Neuronal stem cell (in vitro differentiated cells): ENCODE measurements at regions not wholly inside any gene's neighbourhood (a gene's known extent, or its start where the extent isn't known, plus 50 kb on each side); places are given as distances from the start of the nearest gene placed in this dataset.
"Not testable (repeated sequence)": the region's sequence is repeated elsewhere in the genome, so short reads cannot be mapped to it uniquely, and the experiment has no call there.

Source experiments
- DNase-seq: peaks from one replicate; pipeline ENCODE4 v3.0.0-alpha.2; 2013; ENCODE audit warnings: low spot score
- H2AFZ ChIP-seq: one replicate; pipeline ENCODE4 v1.6.1; 2013; ENCODE audit warnings: mild to moderate bottlenecking, low read length, inconsistent platforms
- H2AK5ac ChIP-seq: 2 replicates; pipeline ENCODE4 v1.6.1; 2013; ENCODE audit warnings: low read depth, mild to moderate bottlenecking, inconsistent platforms, low read length, moderate library complexity, mixed read lengths
- H2BK120ac ChIP-seq: 2 replicates; pipeline ENCODE4 v1.6.1; 2013; ENCODE audit warnings: low read depth, mild to moderate bottlenecking, inconsistent platforms, low read length, moderate library complexity, mixed read lengths
- H2BK12ac ChIP-seq: one replicate; pipeline ENCODE4 v1.6.1; 2013; ENCODE audit warnings: low read length, inconsistent platforms
- H2BK15ac ChIP-seq: 2 replicates; pipeline ENCODE4 v1.6.1; 2013; ENCODE audit warnings: mild to moderate bottlenecking, low read length, inconsistent platforms, mixed read lengths
- H2BK5ac ChIP-seq: one replicate; pipeline ENCODE4 v1.6.1; 2013; ENCODE audit warnings: inconsistent platforms, mild to moderate bottlenecking, low read length, moderate library complexity
- H3K14ac ChIP-seq: one replicate; pipeline ENCODE4 v1.6.1; 2013; ENCODE audit warnings: low read length, inconsistent platforms
- H3K18ac ChIP-seq: 2 replicates; pipeline ENCODE4 v1.6.1; 2013; ENCODE audit warnings: low read length, inconsistent platforms
- H3K23ac ChIP-seq: 2 replicates; pipeline ENCODE4 v1.6.1; 2013; ENCODE audit warnings: low read depth, mild to moderate bottlenecking, mixed read lengths, low read length, inconsistent platforms; ENCODE audit not compliant: poor library complexity
- H3K27ac ChIP-seq: replicated peaks from 3 replicates; pipeline ENCODE4 v1.5.1; 2013; ENCODE audit warnings: low read length, inconsistent platforms
- H3K27me3 ChIP-seq, 3 experiments: 2 replicates each; pipeline ENCODE4 v1.6.1; 2013; ENCODE audit warnings: low read length in 3 of 3, mild to moderate bottlenecking in 2 of 3, inconsistent platforms in 1 of 3, low read depth in 1 of 3, mixed read lengths in 1 of 3, moderate library complexity in 1 of 3; ENCODE audit not compliant: control insufficient read depth in 3 of 3, insufficient read depth in 3 of 3
- H3K36me3 ChIP-seq, 2 donors: replicated peaks in 1 of 2; 2 replicates each; pipeline ENCODE4 v1.6.1; 2013; ENCODE audit warnings: low read length in 2 of 2; ENCODE audit not compliant: control insufficient read depth in 2 of 2, insufficient read depth in 2 of 2
- H3K4ac ChIP-seq: 2 replicates; pipeline ENCODE4 v1.6.1; 2013; ENCODE audit warnings: inconsistent platforms, mild to moderate bottlenecking, low read length, moderate library complexity
- H3K4me1 ChIP-seq, 2 donors: 1 replicate in 1 of 2; 2 replicates in 1 of 2; pipeline ENCODE4 v1.6.1; 2013; ENCODE audit warnings: low read length in 2 of 2, low read depth in 1 of 2; ENCODE audit not compliant: control insufficient read depth in 2 of 2, insufficient read depth in 1 of 2
- H3K4me2 ChIP-seq: one replicate; pipeline ENCODE4 v1.6.1; 2013; ENCODE audit warnings: mild to moderate bottlenecking, low read length, inconsistent platforms; ENCODE audit not compliant: insufficient read depth, poor library complexity, severe bottlenecking
- H3K4me3 ChIP-seq, 2 donors: 2 replicates each; pipeline ENCODE4 v1.5.1; 2013; ENCODE audit warnings: low read length in 2 of 2, mild to moderate bottlenecking in 2 of 2, inconsistent platforms in 1 of 2, moderate library complexity in 1 of 2
- H3K79me1 ChIP-seq: one replicate; pipeline ENCODE4 v1.6.1; 2013; ENCODE audit warnings: low read depth, mild to moderate bottlenecking, inconsistent platforms, low read length, moderate library complexity
- H3K9ac ChIP-seq: one replicate; pipeline ENCODE4 v1.6.1; 2013; ENCODE audit warnings: mild to moderate bottlenecking, low read depth, low read length, inconsistent platforms; ENCODE audit not compliant: poor library complexity
- H3K9me3 ChIP-seq, 2 donors: replicated peaks in 1 of 2; 2 replicates each; pipeline versions ENCODE3 to v1.6.1; 2013; ENCODE audit warnings: low read length in 2 of 2, mild to moderate bottlenecking in 2 of 2, inconsistent platforms in 1 of 2, low read depth in 1 of 2, mixed read lengths in 1 of 2, moderate library complexity in 1 of 2; ENCODE audit not compliant: control insufficient read depth in 2 of 2, insufficient read depth in 1 of 2
- H4K8ac ChIP-seq: one replicate; pipeline ENCODE4 v1.6.1; 2013; ENCODE audit warnings: low read depth, mild to moderate bottlenecking, inconsistent platforms, low read length, moderate library complexity
- H4K91ac ChIP-seq: one replicate; pipeline ENCODE4 v1.6.1; 2013; ENCODE audit warnings: low read length, low read depth, mild to moderate bottlenecking, inconsistent platforms; ENCODE audit not compliant: poor library complexity
- WGBS, 2 donors: extraction: QIAGEN DNeasy Blood & Tissue Kit; methylation state at CpG; one replicate each; pipeline ENCODE4 v1.1.7; 2013; ENCODE audit warnings: missing lambda C conversion rate in 2 of 2, mixed read lengths in 1 of 2; ENCODE audit not compliant: insufficient read length in 2 of 2, insufficient replicate concordance in 1 of 2; ENCODE audit errors: extremely low coverage in 2 of 2; 5-methylcytosine and 5-hydroxymethylcytosine counted together

GRCh38 chr1:174105086-174105485 lies 54.2 kb upstream of the RABGAP1L start:
- H3K79me1 ChIP-seq = no peaks in the 10 kb centered on the region
- no peak overlapping the region for H3K23ac ChIP-seq
- H3K27me3 ChIP-seq = peaks cover 0 to 12% (median 0%) of the 10 kb centered on the region in 3 experiments
- H3K4me1 ChIP-seq = no peaks in the 10 kb centered on the region
- no peak overlapping the region for H4K8ac ChIP-seq
- no peak overlapping the region for H2BK15ac ChIP-seq
- no peak overlapping the region for H3K4me3 ChIP-seq
- no peak overlapping the region for H3K4ac ChIP-seq
- no CpG with 5 or more reads among the region's 8 CpGs for WGBS, 2 donors
- no peak overlapping the region for H2AFZ ChIP-seq
- no peak for DNase-seq
- H3K9me3 ChIP-seq = no peaks in the 10 kb centered on the region
- no peak overlapping the region for H2AK5ac ChIP-seq
- H2BK12ac ChIP-seq = no peak overlapping the region
- no peak overlapping the region for H3K18ac ChIP-seq
- H3K36me3 ChIP-seq = no peaks in the 10 kb centered on the region
- no peak overlapping the region for H4K91ac ChIP-seq
- H2BK5ac ChIP-seq = no peak overlapping the region
- no peak overlapping the region for H3K4me2 ChIP-seq
- no peak overlapping the region for H2BK120ac ChIP-seq
- no peak overlapping the region for H3K27ac ChIP-seq
- H3K9ac ChIP-seq = no peak overlapping the region
- H3K14ac ChIP-seq = no peak overlapping the region

GRCh38 chr1:174103766-174104165 lies 55.6 kb upstream of the RABGAP1L start:
- no peak overlapping the region for H4K8ac ChIP-seq
- no peak overlapping the region for H3K4ac ChIP-seq
- H3K27ac ChIP-seq = no peak overlapping the region
- no peak overlapping the region for H3K9ac ChIP-seq
- H3K18ac ChIP-seq = no peak overlapping the region
- no peak overlapping the region for H3K23ac ChIP-seq
- H2BK5ac ChIP-seq = no peak overlapping the region
- H2BK15ac ChIP-seq = no peak overlapping the region
- no peak overlapping the region for H2BK12ac ChIP-seq
- no peak overlapping the region for H2AK5ac ChIP-seq
- no peaks in the 10 kb centered on the region for H3K9me3 ChIP-seq
- H4K91ac ChIP-seq = no peak overlapping the region
- no peak overlapping the region for H2BK120ac ChIP-seq
- H3K4me3 ChIP-seq = no peak overlapping the region
- H3K4me2 ChIP-seq = no peak overlapping the region
- no peaks in the 10 kb centered on the region for H3K4me1 ChIP-seq
- no peaks in the 10 kb centered on the region for H3K36me3 ChIP-seq
- WGBS, 2 donors = no CpG with 5 or more reads among the region's 2 CpGs
- H3K14ac ChIP-seq = no peak overlapping the region
- H3K79me1 ChIP-seq = no peaks in the 10 kb centered on the region
- no peak overlapping the region for H2AFZ ChIP-seq
- peaks cover 0 to 9% (median 0%) of the 10 kb centered on the region in 3 experiments for H3K27me3 ChIP-seq
- DNase-seq = no peak

DNA sequence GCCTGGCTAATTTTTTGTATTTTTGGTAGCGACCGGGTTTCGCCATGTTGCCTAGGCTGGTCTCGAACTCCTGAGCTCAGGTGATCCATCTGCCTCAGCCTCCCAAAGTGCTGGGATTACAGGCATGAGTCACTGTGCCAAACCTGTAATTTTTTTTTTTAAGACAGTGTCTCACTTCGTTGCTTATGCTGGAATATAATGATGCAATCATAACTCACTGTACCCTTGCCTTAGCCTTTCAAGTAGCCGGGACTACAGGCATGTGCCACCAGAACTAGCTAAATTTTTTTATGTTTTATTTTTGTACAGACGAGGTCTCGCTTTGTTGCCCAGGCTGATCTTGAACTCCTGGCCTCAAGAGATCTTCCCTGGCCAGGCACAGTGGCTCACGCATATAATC lies 57.3 kb upstream of the RABGAP1L start:
- not testable (repeated sequence) for H3K4me2 ChIP-seq, DNase-seq, H4K91ac ChIP-seq, H3K79me1 ChIP-seq, H3K23ac ChIP-seq, H3K18ac ChIP-seq, H3K9me3 ChIP-seq, H2BK5ac ChIP-seq, H3K36me3 ChIP-seq, H3K4ac ChIP-seq, H3K4me3 ChIP-seq, H4K8ac ChIP-seq, H3K14ac ChIP-seq, H3K9ac ChIP-seq, H2AFZ ChIP-seq, H2AK5ac ChIP-seq, H2BK12ac ChIP-seq, H3K4me1 ChIP-seq, H2BK120ac ChIP-seq, H2BK15ac ChIP-seq, H3K27ac ChIP-seq
- no CpG with 5 or more reads among the region's 9 CpGs for WGBS, 2 donors
- peaks cover 0 to 15% (median 0%) of the 10 kb centered on the region in 3 experiments for H3K27me3 ChIP-seq

DNA sequence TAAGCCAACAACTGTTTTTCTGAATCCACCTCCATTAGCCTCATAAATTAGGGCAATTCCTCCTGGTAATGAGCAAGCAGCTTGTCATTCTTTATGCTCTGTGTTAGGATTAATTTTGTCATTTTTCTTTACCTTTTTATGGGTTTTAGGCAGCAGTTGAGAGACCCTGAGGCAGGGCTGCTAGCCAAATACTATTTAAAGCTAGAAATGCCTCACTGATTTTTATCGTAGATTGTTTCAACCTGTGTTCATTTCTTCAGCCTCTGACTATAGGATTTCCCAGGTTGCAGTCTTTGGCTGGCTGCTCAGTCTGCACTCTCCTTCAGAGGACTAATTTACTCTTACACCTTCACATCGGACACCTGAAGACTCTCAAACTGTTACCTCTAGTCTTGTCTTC lies 61.9 kb upstream of the RABGAP1L start:
- no peak overlapping the region for H2AFZ ChIP-seq
- H3K4me1 ChIP-seq = no peaks in the 10 kb centered on the region
- no peak overlapping the region for H3K14ac ChIP-seq
- DNase-seq = no peak
- H4K91ac ChIP-seq = no peak overlapping the region
- H3K23ac ChIP-seq = no peak overlapping the region
- no peak overlapping the region for H4K8ac ChIP-seq
- no CpG with 5 or more reads among the region's 2 CpGs for WGBS, 2 donors
- no peak overlapping the region for H3K27ac ChIP-seq
- H3K36me3 ChIP-seq = no peaks in the 10 kb centered on the region
- H3K79me1 ChIP-seq = no peaks in the 10 kb centered on the region
- H3K4me2 ChIP-seq = no peak overlapping the region
- no peak overlapping the region for H2BK120ac ChIP-seq
- H3K9me3 ChIP-seq = no peaks in the 10 kb centered on the region
- H2BK5ac ChIP-seq = no peak overlapping the region
- H3K4ac ChIP-seq = no peak overlapping the region
- H3K18ac ChIP-seq = no peak overlapping the region
- H3K4me3 ChIP-seq = no peak overlapping the region
- H3K9ac ChIP-seq = no peak overlapping the region
- H2BK12ac ChIP-seq = no peak overlapping the region
- H2BK15ac ChIP-seq = no peak overlapping the region
- H3K27me3 ChIP-seq = peaks cover 0 to 5% (median 0%) of the 10 kb centered on the region in 3 experiments
- H2AK5ac ChIP-seq = no peak overlapping the region
